Stimulated activated CD8-positive, alpha-beta memory T cell treated with anti-CD3 and anti-CD28 coated beads, Interleukin-7, amount 100 ng/mL, for 24 hours (primary cell): ENCODE measurements at regions not wholly inside any gene's neighbourhood (a gene's known extent, or its start where the extent isn't known, plus 50 kb on each side); places are given as distances from the start of the nearest gene placed in this dataset.
"Not testable (repeated sequence)": the region's sequence is repeated elsewhere in the genome, so short reads cannot be mapped to it uniquely, and the experiment has no call there.

Experiments used
- DNase-seq: peaks from one replicate; pipeline ENCODE4 v3.0.0-alpha.2; 2020; ENCODE audit warnings: low read depth

DNA sequence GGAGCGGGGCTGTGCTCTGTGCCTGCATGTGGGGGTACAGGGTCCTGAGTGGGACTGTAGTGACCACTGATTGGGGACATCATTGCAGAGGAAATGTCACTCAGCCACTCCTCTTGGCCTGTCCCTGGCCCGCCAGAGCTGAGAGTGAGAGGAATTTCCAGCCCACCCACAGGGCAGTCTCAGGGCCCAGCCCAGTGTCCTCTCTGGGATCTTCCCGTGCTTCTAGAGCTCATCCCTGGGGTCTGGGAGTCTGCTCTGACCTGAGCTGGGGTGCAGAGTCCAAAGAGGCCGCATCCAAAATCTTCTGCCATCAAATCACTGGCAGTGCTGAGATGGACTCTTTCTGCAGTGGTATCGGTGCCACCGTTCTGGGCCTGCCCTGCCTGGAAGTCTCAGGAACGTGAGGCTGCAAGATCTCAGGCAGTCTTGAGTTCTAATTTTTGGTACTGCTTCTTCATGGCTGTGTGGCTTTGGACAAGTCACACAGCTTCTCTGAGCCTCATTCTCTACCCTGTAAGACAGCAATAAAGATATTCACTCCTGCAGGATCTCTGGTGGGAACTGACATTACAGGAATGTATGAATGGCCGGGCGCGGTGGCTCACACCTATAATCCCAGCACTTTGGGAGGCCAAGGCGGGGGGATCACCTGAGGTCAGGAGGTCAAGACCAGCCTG is 100.8 kb upstream of the TARDBP start:
- DNase-seq: no peak

DNA sequence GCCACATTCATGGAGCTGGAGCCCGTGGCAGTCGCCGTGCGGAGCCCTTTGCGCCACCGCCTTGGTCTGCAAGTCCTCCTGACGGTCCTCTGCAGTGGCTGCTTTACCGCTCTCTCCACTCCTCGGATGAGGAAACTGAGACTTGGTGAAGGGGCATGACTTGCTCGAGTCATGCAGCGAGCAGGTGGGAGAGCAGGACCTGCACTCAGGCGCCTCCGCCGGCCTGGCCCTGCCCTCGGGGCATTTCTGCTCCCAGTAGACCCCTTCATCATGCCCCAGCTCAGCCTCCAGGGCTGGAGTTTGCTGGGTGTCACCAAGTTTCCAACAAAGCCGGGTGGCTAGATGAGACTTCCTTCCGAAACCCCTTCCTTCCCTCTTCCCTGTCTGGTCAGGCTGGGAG is 100.0 kb upstream of the TARDBP start:
- DNase-seq: no peak

DNA sequence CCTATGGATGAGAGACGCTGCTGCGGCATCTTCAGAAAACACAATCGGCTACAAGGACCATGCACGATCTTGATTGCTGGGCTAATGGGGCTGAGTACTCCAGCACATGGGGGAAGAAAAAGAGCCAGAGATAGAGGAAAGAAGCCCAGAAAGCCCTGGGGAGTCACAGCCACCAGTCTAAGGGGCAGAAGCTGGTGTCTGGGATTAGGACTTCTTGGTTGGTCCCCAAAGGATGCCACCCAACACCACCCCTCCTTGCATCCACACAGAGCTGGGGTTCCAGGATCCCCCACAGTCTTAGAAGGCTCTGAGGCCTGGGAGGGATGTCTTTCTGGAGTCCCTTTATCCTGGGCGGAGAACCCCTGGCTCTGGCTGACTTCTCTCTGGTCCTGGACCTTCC is 98.4 kb upstream of the TARDBP start:
- DNase-seq: no peak

- DNase-seq: no peak
Observed at GRCh38 chr1:10915594-10915993, 96.9 kb upstream of the TARDBP start.

DNA sequence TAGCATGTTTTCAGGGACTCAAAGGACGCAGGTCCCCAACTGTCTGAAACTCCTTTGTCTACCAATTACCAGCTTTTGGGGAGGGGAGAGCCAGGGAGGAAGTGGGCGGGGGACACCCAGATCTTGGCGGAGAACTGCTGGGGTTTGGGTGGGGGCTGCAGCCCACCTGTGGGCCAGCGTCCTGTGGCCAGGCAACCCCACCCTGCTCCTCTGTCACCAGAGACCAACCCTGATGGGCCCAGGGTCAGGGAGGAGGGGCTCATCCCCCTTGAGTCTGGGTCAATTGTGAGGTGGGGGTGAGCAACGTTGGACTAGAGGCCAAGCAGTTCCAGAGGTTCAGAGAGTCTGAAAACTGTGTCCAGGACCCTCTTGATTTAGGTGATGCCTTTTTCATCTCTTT is 96.1 kb upstream of the TARDBP start:
- no peak for DNase-seq

GRCh38 chr1:10916991-10917390 is 95.5 kb upstream of the TARDBP start:
- DNase-seq: no peak

DNA sequence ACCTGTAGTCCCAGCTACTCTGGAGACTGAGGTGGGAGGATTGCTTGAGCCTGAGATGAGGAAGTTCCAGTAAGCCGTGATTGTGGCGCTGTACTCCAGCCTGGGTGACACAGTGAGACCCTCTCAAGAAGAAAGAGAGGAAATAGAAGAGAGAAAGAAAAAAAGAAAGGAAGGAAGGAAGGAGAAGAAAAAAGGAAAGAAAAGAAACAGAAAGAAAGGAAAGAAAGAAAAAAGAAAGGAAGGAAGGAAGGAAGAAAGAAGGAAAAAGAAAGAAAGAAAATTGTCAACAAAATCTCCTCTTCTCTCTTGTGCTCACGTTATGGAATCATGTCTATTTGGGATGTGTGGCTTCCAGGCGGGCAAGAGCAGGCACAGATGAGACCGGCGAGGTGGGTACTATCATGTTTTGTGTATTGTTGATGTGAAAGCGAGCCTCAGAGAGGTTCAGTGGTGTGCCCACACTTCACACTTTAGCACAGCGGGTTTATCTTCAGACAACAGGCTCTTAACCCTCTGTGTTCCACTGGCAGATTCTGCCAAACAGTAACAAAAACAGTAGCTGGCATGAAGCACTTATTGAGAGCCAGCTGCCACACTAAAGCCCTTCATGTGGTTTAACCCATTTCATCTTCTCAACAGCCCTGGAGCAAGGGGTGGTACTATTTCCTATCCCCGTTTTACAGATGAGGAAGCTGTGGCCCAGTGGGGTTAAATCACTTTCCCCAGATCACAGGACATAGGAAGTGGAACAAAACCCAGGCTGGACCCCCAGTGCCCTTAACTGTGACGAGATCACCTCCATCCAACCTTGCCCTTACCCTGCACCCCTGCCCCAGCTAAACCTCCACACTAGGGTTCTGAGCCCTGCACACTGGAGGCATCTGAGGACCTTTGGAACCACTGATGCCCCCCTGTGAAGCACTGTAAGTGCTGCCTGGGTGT is 94.7 kb upstream of the TARDBP start:
- DNase-seq: no peak

GRCh38 chr1:10918531-10918930 is 93.9 kb upstream of the TARDBP start:
- DNase-seq: no peak

DNA sequence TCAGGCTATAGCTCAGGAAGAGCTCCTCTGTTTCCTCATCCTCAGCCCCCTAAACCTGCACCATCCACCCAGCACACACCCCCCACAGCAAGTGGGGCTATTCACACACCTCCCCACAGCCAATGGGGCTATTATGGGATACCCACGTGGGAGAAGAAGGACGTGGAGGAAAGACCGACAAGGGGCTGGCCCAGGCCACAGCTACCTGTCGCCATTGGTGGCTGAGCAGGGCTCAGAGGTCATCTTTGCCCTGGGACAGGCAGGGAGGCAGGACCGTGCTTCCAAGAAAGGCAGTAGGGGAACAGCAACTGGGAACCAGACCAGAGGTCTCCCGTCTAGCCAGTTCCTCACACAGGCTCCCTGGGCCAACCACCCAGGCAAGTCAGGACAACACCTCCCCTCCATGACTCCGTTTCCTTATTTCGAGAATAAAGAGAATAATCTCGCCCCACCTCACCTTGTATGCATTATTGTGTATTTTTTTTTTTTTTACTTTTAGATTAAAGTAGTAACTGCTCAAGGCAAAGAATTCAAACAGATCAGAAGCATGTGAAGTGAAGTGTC is 92.3 kb upstream of the TARDBP start:
- no peak for DNase-seq

GRCh38 chr1:10922315-10923060 is 90.0 kb upstream of the TARDBP start:
- not testable (repeated sequence) for DNase-seq

DNA sequence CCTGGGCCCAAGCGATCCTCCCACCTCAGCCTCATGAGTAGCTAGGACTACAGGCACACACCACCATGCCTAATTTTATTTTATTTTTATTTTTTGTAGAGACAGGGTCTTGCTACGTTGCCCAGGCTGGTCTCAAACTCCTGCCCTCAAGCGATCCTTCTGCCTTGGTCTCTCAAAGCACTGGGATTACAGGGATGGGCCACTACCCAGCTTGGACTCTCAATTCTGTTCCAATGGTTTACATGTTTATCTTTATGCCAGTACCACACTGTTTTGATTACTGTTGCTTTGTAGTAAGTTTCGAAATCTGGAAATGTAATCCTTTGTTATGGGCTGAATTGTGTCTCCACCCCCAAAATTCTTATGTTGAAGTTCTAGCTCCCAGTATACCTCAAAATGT is 88.4 kb upstream of the TARDBP start:
- no peak for DNase-seq

- no peak for DNase-seq
Observed at GRCh38 chr1:10928654-10929053, 83.8 kb upstream of the TARDBP start.

- DNase-seq: no peak
Observed at GRCh38 chr1:10932088-10932487, 80.4 kb upstream of the TARDBP start.

GRCh38 chr1:10934150-10934818 is 78.2 kb upstream of the TARDBP start:
- DNase-seq: no peak

DNA sequence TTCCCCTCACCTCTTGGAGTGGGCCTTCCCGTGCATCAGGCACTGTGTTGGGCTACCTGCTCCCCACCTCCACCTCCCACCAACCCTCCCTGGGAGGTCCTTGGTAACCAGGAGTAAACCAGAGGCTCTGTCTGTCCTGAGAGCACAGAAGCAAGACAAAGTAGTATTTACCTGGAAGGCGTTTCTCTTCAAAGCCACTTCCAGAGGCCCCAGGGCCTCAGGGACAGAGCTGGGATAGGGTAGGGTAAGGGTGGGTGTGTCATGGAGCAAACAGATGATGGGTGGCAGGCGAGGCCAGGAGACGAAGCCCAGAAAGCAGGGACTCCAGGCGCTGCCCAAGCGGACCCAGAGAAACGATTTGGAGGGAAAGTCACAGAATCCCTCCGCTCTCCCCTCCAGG is 77.2 kb upstream of the TARDBP start:
- no peak for DNase-seq

- no peak for DNase-seq
Observed at GRCh38 chr1:10935724-10936123, 76.7 kb upstream of the TARDBP start.

GRCh38 chr1:10936998-10937901 is 75.2 kb upstream of the TARDBP start:
- no peak for DNase-seq

- no peak for DNase-seq
Observed at GRCh38 chr1:10938741-10939417, 73.6 kb upstream of the TARDBP start.

DNA sequence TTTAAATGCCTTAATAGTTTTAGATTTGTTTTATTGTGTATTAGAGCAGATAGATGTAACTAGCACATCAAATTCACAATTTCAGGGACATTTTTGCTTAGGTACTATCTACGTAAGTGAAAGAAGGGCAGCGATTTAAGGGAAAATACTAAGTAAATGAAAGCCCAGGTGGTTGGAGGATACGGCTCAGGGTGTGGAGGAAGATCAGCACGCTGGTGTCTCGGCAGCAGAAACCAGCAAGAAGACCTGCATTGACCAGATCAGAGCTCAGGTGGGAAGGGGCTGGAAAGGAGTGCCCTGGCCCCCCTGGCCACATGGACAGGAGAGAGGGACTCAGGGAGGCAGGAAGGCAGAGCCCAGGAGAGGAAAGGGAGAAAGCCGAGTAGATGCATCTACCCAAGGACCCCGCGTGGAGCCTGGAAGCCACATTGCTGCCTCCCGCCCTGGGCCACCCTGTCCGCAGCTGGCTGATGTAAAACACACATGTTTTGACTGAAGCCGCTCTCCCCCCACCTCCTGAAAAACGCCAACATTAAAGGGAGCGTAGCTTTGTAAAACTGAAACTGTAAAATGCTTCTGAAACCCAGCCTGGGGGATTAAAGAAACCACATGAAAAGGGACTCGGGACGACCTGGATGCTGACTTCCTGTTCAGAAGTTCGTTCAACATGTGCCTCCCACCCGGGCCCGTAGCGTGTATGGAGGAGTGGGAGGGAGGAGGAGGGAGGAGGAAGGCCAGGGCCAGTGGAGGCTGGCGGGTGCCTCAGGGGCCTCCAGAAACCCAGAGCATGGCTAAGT is 72.6 kb upstream of the TARDBP start:
- no peak for DNase-seq
